ENCODE measurements at regions not wholly inside any gene's neighbourhood (a gene's known extent, or its start where the extent isn't known, plus 50 kb on each side); places are given as distances from the start of the nearest gene placed in this dataset.

DNA sequence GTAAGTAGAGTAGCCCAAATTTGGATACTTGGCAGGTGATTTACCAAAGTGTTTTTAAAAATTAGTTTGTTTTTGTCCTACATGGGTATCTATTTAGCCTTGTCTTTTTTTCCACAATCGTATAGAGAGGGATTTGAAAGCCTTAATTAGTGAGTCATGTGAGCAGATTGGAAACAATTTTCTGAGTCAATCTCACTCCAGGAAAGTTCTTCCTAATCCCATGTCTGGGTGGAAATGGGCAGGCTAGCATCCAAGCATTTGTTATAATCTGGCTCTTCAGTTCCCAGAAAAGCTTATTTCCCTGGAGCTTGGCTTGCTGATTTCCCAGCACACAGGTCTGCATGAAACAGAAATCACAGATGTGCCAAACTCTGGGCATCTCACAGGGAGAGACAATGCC, 426.9 kb upstream of the BOD1L1 start:
- in situ Hi-C loops (cut with MboI; ENCODE audit: low pct_unique_long_range_greater_than_20kb, low sequenced_read_pairs) = no loop called here
- no peak for DNase-seq

DNA sequence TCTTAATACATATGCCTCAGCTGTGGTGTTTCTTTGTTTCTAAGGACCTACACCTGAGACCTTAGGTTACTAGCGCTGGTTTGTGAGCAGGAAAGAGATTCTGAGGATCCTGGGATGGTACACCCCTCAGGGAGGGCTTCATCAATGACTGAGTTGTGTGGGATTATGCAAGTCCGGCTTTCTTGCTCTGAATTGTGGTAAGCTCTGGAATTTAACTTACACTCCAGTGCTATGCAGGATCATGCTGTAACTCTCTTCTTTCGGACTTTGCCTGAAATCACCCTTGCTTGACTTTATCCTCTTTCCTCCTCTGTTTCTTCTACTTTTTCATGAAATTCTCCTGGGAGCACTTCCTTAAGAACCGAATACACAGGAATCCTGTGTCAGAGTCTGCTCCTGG, 431.5 kb upstream of the BOD1L1 start:
- no peak for DNase-seq

DNA sequence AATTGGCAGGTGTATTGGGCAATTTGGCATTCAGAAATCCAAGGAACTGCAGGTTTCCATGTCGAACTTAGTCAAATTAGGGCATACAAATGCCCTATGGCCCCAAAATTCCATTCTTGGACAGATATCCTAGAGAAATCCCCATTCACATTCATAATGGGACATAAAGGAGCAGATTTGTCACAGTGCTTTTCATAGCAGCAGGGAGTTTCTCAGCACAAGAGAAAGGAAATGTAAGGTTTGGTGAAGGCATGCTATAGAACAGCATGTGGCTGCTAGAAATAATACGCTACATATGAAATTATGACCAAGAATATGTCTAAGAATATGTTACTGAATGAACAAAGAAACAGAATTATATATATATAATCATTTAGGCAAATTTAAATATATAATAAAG, 437.5 kb upstream of the BOD1L1 start:
- no peak for DNase-seq
- in situ Hi-C loops (cut with MboI; ENCODE audit: low pct_unique_long_range_greater_than_20kb, low sequenced_read_pairs) = no loop called here

More for the DNA sequence above, 431.5 kb upstream of the BOD1L1 start:
- in situ Hi-C loops (cut with MboI; ENCODE audit: low pct_unique_long_range_greater_than_20kb, low sequenced_read_pairs) = no loop called here

DNA sequence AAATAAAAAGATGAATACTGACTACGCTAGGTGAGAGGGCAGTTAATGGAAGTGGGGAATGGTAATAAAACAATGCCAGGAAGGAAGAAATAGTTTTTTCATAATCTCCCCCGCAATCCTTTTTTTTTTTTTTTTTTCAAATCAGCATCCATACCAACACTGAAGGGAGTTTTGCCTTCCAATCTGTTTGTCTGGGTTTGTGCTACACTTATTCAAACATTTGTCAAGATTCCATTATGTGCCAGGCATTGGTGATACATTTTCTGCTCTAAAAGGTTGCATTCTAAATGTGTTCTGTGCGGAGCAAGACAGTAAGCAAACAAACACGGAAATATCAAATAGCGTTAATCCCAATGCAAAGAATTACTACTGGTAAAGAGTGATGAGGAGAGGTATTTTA, 437.9 kb upstream of the BOD1L1 start:
- no peak for DNase-seq
- in situ Hi-C loops (cut with MboI; ENCODE audit: low pct_unique_long_range_greater_than_20kb, low sequenced_read_pairs) = no loop called here

DNA sequence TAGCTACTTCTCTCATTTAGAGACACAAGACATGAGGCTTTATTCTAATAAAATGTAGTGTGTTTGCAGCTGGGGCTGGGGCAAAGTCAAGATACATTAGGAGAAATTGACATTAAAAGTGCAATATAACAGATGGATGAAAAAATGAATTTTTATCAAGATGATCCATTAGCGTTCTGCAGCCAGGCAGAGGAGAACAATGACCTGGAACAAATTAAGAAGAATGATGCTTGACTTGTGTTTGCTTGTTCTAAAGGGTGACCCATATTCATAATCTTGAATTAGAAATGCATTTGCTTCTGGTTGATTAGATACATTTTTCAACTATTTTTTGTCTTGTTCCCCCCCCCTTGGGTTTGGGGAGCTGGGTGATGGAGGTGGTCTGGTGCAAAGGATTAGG, 439.5 kb upstream of the BOD1L1 start:
- in situ Hi-C loops (cut with MboI; ENCODE audit: low pct_unique_long_range_greater_than_20kb, low sequenced_read_pairs) = no loop called here
- no peak for DNase-seq

DNA sequence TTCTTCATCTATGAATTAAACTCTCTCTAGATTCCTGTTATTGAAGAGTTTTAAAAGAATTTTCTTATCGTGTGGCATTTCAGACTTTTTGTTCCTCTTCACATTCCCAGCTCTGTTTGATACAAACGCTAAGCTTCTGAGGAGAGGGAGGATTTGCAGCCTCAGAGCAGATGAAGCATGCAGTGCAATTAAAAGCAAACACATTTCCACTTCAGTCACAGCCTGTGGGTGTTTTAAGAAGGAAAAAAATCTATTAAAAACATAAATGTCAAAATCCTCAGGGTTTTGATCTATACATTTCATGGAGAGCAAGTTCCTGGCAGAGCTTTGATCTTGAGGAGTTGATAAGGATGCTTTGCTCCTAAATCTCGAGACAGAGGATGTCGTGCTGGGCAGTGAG, 442.4 kb upstream of the BOD1L1 start:
- DNase-seq = no peak
- in situ Hi-C loops (cut with MboI; ENCODE audit: low pct_unique_long_range_greater_than_20kb, low sequenced_read_pairs) = no loop called here

DNA sequence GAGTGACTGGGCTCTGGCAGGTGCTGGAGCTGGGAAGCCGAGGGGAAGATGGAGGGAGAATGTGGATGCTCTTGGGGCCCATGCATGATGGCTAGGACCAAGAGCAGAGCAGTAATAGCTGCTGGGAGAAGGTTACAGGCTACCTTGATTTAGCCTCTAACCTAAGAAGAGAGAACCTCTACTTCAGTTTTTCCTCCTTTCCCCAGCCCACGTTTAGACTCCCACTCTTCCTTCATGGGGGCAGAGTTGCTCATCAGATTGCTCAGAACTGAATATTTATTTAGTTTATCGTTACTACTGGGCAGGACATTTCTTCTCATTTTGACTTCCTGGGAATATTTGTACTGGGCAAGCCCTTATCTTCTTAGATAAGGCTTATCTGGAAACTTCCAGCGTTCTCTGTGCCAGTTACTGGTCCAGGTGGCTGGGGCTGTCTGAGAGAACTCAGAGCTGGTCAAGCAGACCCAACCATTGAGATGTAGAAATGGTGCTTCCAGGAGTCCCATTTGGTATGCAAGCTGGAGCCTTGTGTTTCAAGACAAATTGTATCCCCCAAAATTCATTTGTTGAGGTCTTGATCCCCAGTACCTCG, 442.9 kb upstream of the BOD1L1 start:
- in situ Hi-C loops (cut with MboI; ENCODE audit: low pct_unique_long_range_greater_than_20kb, low sequenced_read_pairs) = no loop called here

DNA sequence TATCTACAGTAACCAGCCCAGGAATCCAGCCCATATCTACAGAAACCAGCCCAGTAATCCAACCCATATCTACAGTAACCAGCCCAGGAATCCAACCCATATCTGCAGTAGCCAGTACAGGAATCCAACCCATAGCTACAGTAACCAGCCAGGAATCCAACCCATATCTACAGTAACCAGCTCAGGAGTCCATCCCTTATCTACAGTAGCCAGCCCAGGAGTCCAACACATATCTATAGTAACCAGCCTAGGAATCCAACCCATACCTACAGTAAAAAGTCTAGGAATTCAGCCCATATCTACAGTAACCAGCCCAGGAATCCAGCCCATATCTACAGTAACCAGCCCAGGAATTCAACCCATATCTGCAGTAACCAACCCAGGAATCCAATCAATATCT, 445.0 kb upstream of the BOD1L1 start:
- DNase-seq = no peak
- in situ Hi-C loops (cut with MboI; ENCODE audit: low pct_unique_long_range_greater_than_20kb, low sequenced_read_pairs) = no loop called here

More for the DNA sequence above, 442.9 kb upstream of the BOD1L1 start:
- no peak for DNase-seq

DNA sequence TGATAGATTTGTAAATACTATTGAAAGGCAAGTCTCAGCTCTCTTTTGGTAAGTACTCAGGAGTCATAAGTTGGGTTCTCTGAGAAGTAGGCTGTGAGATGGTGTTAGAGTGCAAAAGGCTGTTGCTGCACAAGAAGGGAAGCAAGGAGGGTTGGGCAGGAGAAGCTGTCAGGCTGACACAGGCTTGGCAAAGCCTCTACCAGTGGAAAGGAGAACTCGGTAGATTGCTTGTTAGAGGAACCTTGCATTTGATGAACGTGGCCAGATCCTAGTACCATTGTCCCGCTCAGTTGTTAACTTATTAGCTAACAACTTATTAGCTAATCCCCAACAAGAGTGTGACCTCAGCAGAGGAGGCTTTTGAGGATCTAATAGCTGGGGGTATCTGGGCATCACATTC, 449.3 kb upstream of the BOD1L1 start:
- DNase-seq = no peak
- in situ Hi-C loops (cut with MboI; ENCODE audit: low pct_unique_long_range_greater_than_20kb, low sequenced_read_pairs) = no loop called here

DNA sequence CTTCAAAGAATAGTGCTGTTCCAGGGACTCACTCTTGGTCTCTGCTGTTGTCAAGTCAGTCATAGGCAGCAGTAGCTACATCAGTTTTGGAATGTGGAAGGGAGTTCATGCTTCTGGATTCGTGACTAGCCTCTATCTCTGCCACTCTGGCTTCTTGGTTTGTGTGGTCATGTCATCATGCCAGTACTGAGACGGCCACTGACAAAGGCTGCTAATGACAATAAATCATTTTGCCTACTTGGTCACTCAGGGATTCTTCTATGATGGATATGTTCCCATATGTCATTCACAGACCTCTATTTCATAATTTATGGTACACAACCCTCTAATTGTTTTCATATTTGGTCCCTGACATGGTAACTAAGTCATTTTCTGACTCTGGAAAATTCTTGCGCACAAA, 450.8 kb upstream of the BOD1L1 start:
- in situ Hi-C loops (cut with MboI; ENCODE audit: low pct_unique_long_range_greater_than_20kb, low sequenced_read_pairs) = no loop called here
- no peak for DNase-seq

DNA sequence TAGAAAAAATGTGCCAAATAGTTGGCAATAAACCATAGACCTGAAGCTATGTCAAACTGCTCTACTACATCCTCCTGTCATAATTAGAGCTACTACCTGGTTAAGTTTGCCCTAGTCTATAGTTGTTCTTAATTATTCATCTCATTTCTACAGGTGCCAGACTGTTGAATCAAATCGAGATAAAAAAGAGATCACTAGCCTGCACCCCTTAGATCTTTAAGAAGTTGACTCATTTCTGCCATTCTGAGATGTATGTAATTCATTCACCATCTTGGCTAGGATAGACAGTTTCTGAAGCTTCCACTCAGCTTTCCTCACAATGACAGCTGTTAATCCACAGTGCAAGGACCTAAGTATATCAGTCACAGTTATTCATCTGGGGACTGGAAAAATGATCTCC, 452.1 kb upstream of the BOD1L1 start:
- DNase-seq = no peak
- in situ Hi-C loops (cut with MboI; ENCODE audit: low pct_unique_long_range_greater_than_20kb, low sequenced_read_pairs) = no loop called here

DNA sequence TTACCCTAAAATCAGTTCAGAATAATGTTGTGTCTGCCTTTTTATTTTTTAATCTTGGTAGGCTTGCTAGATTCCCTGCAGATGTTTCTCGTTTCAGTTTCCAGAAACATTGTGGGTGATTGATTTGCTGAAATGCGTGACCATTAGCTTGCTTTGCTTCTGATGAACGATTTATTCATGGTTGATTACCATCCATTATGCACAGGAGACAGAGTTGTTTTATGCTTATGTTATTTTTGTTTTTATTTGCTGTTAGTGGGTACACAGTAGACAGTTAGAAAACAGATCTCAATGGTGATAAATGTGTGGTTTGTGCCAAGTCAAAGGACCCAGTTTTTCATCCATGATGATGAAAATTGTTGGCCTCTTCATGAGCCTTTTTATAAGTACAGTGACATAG, 455.6 kb upstream of the BOD1L1 start:
- DNase-seq = no peak
- in situ Hi-C loops (cut with MboI; ENCODE audit: low pct_unique_long_range_greater_than_20kb, low sequenced_read_pairs) = no loop called here

DNA sequence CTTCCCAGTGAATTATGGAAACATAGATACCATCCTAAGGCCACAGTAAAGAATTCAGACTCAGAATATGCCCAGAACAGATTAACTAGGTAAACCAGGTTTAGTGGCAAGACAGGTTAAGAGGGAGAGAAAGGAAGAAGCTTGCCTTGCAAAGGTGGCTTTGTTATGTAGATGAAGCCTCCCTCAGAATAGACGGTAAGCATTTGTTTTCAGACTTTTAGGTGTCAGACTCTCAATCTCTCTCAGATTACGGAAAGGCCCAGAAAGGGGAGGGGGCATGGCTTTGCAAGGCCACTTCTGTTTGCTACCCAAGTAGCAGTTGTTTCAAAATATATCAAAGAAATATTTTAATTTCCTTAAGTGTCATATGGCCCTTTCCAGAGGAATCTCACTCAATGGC, 457.1 kb upstream of the BOD1L1 start:
- no peak for DNase-seq
- in situ Hi-C loops (cut with MboI; ENCODE audit: low pct_unique_long_range_greater_than_20kb, low sequenced_read_pairs) = no loop called here

DNA sequence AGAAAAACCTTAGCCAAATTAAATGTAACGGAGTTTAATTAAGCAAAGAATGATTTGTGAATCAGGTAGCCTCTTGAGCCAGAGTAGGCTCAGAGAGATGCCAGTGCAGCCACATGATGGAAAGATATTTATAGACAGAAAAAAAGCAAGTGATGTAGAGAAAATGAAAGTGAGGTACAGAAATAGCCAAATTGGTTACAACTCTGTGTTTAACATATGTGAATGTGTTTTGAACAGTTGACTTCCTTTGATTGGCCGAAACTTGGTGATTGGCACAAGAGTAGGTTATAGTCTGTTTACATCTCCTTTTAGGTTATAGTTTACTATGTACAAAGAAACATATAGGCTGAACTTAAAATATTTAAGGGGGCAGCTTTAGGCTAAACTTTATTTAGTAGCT, 459.9 kb upstream of the BOD1L1 start:
- DNase-seq = no peak
- in situ Hi-C loops (cut with MboI; ENCODE audit: low pct_unique_long_range_greater_than_20kb, low sequenced_read_pairs) = no loop called here

DNA sequence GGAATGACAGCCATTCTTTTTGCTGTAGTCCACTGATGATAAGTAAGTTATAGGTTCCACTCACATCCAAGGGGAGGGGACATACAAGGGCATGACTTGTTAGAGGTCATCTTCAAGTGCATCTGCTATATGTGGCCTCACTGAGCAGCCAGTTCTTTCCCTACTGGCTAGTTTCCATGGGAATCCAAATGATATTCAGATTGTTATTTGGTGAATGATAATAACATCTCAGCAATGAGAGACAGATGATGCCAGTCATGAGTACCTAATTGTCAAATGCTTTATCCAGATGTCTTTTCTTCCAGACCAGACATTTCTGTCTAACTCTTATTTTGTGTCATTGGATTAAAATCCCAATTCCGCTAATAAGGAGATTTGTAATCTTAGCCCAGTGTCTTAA, 460.4 kb upstream of the BOD1L1 start:
- DNase-seq = no peak
- in situ Hi-C loops (cut with MboI; ENCODE audit: low pct_unique_long_range_greater_than_20kb, low sequenced_read_pairs) = no loop called here

DNA sequence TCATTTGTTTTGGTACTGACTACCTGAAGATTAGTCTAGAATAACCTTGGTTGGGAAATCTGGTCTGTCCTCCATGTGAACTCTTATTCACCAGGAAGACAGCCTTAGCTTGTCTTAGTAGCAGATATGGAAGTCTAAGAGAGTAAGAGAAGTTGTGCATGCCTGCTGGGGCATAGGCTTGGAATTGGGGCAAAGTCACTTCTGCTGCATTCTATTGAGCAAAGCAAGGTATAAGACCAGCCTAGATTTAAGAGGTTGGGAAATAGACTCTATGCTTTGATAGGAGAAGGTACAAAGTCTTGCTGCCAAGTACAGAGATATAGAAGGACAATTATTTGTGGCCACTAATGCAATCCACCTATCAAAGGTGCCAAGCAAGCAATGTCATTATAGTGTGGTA, 464.0 kb upstream of the BOD1L1 start:
- DNase-seq = no peak
- in situ Hi-C loops (cut with MboI; ENCODE audit: low pct_unique_long_range_greater_than_20kb, low sequenced_read_pairs) = no loop called here

DNA sequence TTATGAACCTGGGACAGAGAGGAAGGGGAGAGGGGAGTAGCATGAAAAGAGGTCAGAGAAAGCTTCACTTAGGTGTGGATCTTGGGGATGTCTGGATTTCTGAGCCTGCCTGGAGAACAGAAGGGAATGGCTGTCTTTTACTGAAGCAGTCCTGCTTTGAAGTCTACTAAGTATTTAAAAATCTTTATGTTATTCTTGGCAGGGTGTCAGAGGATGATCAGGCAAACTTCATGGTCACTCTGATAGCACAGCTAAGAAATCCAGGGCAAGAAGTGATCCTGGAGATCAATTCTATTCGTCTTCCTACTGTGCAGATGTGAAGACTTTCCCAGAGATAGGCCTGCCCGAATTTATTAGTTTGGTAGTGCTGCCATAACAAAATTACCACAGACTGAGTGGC, 464.4 kb upstream of the BOD1L1 start:
- in situ Hi-C loops (cut with MboI; ENCODE audit: low pct_unique_long_range_greater_than_20kb, low sequenced_read_pairs) = no loop called here
- no peak for DNase-seq

DNA sequence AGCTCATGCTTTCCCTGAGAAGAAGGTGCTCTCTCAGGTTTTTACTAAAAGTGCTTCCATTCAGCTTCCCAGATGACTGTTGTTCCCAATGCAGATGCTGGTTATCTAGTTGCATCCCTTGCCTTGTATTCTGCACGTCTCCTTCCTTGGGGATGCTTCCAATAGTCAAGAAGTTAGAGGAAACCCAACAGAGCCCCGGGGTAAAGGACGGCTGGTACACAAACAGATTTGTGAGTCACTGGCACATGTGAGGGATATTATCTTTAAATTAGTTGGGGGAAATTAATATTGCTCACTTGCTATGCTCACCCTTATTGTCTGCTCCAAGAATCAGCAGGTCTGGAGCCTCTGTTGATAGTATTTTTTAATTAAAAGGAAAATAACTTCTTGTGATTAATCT, 465.2 kb upstream of the BOD1L1 start:
- in situ Hi-C loops (cut with MboI; ENCODE audit: low pct_unique_long_range_greater_than_20kb, low sequenced_read_pairs) = no loop called here
- DNase-seq = no peak

DNA sequence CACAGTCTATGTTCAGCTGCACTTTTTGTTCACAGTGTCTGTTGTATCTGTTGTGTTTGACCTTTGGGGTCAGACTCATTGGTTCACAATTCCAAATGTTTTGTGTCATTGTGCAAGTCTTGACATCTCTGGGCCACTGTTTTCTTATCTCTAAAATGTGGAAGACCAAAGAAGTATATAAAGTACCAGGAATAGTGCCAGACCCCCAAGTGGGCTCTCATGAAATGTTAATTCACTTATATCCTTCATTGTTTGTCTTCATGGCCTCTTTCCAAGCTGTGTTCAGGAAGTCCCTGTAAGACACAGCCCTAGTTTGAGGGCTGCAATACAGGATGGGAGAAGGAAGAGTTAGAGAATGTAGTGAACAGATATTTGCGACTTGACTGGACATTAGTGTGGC, 468.3 kb upstream of the BOD1L1 start:
- in situ Hi-C loops (cut with MboI; ENCODE audit: low pct_unique_long_range_greater_than_20kb, low sequenced_read_pairs) = no loop called here
- no peak for DNase-seq

DNA sequence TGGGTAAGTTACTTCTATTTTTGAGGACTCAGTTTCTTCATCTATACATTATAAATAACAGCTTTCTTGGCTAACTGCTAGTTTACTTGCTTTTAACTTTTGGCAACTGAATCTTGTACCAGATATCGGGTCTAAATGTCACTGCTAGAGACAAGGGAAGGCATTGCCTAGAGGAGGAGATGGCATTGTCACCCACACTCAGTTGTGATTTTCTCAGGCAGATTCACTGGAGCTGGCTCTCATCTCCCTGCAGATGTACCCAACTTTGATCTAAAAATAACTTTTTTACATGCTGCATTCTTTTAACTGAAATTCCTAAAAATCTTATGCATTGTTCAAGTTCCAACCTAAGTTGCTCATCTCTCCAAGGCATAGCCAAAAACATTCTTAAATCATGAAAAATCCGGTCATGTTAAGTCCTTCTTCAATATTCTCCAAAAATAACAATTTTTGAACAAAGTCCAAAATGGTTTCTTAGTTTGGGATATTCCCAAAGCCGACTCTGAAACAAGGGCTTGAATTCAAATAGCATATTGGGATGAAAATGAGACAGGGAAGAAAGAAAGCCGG, 469.0 kb upstream of the BOD1L1 start:
- no peak for DNase-seq
- in situ Hi-C loops (cut with MboI; ENCODE audit: low pct_unique_long_range_greater_than_20kb, low sequenced_read_pairs) = no loop called here

DNA sequence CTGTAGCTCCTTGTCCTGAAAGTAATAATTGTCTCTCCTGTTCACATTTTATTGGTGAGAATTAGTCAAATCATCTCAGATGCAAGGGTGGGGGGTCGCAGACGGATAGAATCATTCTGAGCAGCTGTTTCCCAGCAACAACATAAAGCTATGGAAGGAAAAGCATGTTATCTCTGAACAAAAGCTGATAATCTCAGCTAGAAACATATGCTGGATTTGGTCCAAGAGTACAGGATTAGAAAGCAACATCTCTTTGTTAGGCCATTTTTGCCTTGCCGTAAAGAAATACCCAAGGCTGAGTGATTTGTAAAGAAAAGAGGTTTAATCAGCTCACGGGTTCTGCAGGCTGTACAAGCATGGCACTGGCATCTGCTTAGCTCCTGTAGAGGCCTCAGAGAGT, 472.8 kb upstream of the BOD1L1 start:
- in situ Hi-C loops (cut with MboI; ENCODE audit: low pct_unique_long_range_greater_than_20kb, low sequenced_read_pairs) = no loop called here

DNA sequence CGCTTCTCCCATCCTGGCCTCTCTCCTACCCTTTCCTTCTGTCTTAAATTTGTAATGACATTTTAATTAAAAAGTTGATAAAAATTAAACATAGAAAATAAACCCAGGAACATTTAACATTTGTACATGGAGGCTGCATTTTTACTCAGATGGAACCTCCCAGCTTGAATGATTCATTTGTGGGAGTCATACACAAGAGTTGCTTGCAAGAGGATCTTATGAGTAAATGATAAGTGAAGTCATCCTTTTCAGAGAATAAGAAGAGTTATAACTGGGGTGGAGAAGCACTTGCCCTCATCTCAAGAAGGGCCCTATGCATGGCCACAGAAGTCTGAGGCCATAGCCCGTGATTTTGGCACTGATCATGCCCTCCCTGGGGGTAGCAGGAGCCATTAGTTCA, 482.9 kb upstream of the BOD1L1 start:
- in situ Hi-C loops (cut with MboI; ENCODE audit: low pct_unique_long_range_greater_than_20kb, low sequenced_read_pairs) = no loop called here
- DNase-seq = no peak

More for the DNA sequence above, 472.8 kb upstream of the BOD1L1 start:
- DNase-seq = no peak

Measured in KBM-7 (cell line).